Activated CD8-positive, alpha-beta memory T cell treated with anti-CD3 and anti-CD28 coated beads, Interleukin-2, amount 50 U/mL, for 48 hours (primary cell): ENCODE measurements at regions not wholly inside any gene's neighbourhood (a gene's known extent, or its start where the extent isn't known, plus 50 kb on each side); places are given as distances from the start of the nearest gene placed in this dataset.

Experiments
- DNase-seq: peaks from one replicate; pipeline ENCODE4 v3.0.0-alpha.2; 2020

DNA sequence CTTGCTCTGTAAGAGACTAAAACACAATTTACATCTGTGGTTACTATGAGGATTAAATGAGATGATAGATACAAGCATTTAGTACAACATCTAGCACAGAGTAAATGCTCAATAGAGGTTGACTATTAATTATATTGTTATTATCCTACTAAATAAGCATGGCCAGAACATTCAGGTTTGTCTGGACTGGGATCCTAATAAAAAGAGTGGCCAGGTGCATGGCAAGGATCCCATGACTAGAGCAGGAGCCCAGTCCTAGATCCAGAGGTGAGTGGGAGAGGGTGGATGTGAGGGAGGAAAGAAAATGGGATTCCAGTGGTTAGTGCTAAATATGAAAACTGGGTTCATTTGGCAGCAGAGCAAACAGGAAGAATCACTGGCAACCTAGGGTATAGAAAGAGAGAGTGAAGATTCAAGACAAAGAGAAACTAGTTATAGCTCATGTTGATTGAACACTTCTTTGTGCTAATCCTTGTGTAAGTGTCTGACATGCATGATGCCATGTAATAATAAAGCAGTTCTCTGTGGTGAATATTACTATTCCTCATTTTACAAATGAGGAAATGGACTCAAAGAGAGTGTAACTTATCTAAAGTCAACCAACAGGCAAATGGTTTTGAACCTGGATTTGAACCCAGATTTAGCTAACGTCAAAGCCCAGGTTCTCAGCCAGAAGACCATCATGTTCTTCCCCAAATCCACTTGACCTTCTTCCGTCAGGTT is 71.1 kb upstream of the FGGY start:
- DNase-seq, result no peak

DNA sequence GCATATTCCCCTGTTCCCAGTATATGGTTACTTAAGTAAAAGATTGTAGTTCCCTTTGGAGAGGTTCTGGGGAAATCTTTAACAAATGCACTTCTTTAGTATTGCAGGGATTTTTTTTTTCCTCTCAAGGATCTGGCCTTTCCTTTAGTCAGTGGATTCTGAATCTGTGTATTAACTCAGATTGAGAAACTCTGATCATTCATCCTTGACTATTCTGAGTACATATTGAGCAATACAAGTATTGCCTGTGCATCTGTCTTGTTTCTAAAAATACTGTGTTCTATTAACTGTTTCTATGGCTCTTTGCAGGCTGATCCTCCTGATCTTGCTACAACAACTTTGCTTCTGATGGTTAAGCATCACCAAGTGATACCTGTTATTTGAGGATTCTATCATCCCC is 67.8 kb upstream of the FGGY start:
- DNase-seq, result no peak

DNA sequence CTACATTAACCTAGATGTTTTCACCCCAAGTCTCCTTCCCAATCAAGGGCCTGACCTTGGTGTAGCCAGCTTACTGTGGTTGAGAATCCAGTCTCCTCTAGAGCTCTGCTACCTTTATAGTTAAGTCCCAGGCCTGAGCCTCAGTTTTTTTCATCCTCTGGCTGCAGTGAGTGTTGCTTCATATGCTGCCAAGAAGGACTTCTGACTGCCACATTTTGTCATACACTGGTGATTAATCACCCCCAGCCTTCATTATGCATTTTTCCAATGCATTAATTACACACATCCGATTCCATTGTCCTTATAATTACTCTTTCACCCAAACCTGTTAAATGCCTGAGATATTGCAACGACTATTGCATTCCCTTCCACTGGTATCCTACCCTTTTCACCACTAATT is 66.3 kb upstream of the FGGY start:
- DNase-seq, result no peak

DNA sequence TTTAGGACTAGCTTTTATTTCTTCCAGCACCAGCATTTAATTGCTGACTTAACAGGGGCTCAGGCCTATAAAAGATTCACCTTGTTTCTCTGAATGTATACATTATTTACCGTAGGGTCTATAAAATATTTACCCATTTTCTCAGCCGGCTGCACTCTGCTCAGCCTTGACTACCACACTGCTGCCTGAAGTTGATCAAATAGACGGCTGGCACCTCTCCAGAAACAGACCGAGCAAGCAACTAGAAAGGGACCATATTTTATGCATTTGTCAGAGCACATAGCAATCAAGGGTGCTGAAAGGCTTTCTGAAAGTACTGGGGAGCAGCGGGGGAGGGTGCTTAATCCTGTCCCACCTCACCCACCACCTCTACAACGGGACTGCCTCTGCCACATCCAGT is 64.7 kb upstream of the FGGY start:
- DNase-seq, result no peak

DNA sequence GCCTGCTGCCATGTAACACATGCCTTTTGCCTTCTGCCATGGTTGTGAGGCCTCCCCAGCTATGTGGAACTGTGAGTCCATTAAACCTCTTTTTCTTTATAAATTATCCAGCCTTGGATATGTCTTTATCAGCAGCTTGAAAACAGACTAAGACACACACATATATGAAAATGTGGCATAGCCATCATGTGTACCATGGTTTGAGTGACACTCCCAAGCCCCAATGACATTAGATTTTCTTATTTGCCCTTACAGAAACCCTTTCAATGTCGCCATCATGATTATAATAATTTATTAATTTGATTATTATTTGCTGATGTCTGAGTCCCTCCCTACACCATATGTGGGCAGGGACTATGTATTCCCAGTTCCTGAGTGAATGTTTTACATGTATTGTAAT is 63.5 kb upstream of the FGGY start:
- no peak for DNase-seq

DNA sequence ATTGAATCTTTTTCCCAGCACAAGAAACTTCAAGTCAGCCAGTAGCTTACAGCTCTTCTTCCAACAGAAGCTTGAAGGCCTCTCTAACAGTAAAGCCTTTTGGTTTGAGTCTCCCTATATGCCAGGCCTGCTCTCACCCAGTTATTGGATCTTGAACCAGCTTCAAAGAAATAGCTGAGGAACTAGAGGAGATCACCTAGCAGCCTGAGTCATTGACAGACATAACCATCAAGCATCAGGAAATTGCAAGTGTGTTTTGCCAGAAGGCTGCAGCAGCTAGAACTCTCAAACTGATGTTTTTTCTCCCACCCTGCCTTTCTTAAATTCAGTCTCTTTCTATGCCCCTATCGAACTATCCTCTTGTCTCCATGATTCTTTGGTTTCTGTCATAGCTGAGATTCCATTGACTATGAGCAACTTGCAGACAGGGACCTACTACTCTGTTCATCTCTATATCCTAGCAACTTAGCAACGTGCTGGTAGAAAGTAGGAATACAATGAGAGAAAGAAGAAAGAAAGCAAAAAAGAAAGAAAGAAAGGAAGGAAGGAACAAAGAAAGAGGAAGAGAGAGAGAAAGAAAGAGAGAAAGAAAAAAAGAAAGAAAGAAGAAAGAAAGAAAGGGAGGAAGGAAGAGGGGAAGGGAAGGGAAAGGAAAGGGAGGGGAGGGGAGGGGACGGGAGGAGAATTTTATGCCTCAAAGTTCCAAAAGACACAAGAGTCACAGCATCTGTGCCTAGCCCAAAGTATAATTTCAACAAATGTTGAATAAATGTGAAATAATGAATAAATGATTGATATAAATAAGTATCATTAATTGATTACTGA is 60.0 kb upstream of the FGGY start:
- no peak for DNase-seq

DNA sequence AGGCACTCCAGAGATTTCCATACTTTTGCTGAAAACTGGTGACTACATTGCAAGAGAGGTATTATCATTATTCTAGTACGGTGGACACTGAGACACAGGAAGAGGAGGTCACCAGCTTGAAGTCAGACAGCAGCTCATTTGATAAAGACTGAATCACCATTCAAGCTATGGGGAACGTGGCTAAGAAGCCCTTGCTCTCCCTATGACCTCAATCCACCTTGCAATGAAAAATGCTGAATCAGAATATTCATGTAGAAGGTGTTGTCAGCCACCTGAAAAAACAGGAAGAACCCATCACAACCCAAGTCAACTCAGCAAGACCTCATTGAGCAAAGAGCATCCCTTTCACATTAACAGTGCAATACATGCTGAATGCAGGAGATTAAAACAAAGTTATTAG is 59.0 kb upstream of the FGGY start:
- no peak for DNase-seq

DNA sequence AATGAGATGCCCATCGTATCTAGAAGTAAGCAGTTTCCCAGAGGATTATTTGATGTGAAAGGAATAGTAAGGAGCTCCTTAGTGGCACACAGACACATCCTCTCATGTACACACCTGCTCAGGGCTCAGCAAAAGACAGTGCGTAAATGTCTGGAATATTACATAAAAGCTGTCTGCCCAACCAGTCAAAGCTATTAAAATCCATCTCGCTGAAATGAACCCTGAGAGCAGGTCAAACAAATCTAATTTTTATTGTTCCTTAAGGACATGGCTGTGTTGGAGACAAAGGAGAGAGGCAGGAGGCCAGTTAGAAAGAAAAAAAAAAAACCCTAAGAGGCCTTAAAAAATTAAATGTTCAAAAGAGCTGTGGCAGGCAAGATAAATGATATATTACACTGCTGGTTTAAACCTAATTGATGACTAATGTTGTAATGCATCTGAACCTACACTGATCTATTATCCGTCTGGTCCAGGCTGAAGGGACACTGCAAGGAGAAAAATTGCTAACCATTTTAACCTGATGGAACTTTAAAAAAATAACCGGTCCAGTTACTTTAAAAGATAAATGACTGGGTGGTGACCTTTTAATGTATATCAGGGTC is 58.5 kb upstream of the FGGY start:
- DNase-seq, result no peak

DNA sequence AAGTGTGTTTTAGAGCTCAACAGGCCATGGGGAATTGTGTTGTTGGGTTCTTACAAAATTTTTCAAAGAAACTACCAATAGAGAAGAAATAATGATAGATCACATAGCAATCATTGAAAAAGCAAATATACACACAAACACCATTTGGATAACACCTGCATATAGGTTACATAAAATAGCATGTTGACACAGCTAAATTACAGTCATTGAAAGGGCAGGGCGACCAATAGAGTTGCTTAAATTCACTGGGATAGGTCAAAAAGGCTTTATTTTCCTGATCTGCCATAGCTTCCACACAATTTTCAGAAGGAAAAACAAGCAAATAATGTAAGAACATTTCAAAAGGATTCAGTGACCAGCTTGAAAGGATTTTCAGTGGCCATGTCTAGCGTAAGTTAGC is 57.9 kb upstream of the FGGY start:
- no peak for DNase-seq

DNA sequence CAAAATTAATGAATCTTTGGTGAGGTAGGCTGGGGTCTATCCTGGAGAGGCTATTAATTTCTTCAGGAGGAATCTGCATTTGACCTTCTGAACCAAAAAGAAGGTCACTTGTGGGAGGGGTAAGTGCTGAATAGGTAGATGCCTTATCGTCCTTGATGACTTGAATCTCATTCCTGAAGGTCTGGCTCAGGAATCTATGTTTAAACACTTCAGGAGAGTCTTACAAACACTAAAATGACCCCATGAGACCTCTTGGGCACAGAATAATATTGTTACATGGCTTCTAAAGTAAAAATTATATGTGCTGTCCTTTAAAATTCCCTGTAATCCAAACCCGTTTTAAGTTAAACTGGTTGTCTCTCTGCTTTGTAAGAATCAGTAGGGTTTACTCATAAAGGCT is 55.0 kb upstream of the FGGY start:
- DNase-seq, result no peak

DNA sequence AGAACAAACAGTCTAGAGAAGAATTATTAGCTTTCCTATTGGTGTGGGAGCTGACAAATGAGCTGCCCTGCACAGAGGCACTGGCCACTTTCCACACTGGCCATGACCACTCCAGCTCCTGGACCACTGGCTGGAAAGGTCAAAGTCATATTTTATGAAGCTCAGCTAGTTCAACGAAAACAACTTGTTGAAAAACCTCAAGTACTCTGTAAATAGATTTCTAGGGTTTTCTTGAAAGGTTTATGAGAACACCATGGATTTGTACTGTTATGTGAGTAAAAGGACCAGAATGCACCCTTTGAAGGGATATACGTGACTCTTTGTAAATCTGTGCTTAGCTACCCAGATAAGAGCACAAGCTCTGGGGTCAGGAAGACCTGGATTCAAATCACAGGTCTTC is 54.5 kb upstream of the FGGY start:
- DNase-seq, result no peak

DNA sequence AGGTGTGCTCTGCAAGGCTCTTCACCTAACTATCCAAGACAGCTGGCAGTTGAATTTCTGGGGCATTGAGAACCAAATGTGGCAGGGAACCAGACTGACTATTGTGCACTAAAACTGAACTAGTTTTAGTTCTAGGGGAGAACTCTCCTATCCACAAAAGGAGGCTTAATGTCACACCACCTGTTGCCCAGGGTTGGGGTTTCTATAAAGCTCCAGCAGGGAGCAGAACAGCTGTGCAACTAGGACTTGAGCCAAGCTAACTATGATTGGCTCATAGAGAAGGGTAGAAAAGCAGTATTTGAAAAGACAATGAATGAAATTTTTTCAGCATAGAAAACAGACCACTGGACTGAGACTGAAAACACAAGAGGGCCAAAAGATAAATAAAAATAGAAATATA is 53.3 kb upstream of the FGGY start:
- DNase-seq, result no peak

DNA sequence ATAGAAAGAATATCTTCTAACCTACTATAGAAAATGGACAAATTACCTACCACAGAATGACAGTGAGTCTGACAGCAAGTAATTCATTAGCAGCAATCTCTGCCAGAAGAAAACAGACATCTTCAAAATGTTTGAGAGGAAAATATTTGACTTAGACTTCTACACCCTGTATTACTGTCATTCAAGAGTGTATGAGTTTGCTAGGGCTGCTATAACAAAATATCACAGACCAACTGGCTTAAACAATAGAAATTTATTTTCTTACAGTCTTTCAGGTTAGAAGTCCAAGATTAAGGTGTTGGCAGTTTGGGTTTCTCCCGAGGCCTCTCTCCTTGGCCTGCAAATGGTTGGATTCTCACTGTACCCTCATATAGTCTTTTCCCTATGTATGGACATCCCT is 52.9 kb upstream of the FGGY start:
- no peak for DNase-seq

DNA sequence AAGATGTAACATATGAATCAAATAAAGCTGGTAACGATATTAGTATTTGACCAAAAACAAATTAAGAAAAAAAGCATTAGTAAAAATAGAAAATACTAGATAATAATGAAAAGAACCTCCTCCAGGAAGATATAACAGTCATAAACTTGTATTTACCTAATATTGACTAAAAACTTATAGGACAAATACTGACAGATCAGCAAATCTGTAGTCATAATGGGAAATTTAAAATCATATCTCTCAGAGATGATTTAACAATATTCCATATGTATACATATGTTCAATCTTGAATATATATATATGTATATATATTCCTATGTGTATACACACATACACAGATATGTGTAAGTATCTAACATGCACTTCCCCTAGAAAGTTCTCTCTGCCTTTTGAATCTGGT is 52.0 kb upstream of the FGGY start:
- DNase-seq, result no peak
